Vagina (tissue), 2 donors: ENCODE measurements at regions not wholly inside any gene's neighbourhood (a gene's known extent, or its start where the extent isn't known, plus 50 kb on each side); places are given as distances from the start of the nearest gene placed in this dataset.

Experiments used
- POLR2A ChIP-seq, 2 donors: fragments of 450-650 bp; IDR thresholded peaks; one replicate each; pipeline ENCODE4 v1.6.1; 2017; ENCODE audit warnings: antibody characterized with exemption in 2 of 2, mild to moderate bottlenecking in 2 of 2, moderate library complexity in 2 of 2
- TF ChIP-seq, protein P1 (sequence below), 3 experiments: fragments of 450-650 bp in 2 of 3; fragments of 200-600 bp in 1 of 3; sonication (generic) in 1 of 3; IDR thresholded peaks; one replicate each; pipeline ENCODE4 v1.5.1; 2017 to 2019; ENCODE audit warnings: antibody characterized with exemption in 3 of 3, mild to moderate bottlenecking in 2 of 3, moderate library complexity in 2 of 3

DNA sequence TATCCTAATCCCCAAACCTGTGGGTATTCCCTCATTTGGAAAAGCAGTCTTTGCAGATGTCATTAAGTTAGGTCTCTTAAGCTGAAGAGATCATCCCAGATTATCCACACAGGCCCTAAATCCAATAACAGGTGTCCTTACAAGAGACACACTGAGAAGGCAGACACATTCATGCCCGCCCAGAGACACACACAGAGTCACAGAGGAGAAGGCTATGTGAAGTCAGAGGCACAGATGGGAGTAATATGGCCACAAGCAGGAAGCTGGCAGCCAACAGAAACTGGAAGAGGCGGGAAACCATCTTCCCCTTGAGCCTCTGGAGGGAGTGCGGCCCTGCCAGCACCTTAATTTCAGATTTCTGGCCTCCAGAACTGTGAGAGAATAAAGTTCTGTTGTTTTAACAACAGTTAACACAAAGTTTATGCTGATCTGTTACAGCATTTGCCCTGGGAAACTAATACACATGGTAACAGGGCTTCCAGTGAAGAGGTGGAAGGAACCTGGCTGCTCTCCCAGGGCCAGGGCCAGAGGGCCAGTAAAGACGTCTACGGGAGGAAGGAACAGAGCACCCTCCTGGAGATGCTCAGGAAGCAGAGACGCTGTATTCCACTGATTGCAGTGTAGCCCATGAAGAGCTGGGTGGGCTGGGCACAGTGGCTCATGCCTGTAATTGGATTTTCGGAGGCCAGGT lies 217.5 kb downstream of the GLI2 start:
- no peak for TF ChIP-seq POLR2A (IDR thresholded peaks at IDR 0.05)
- TF ChIP-seq, protein P1, sequence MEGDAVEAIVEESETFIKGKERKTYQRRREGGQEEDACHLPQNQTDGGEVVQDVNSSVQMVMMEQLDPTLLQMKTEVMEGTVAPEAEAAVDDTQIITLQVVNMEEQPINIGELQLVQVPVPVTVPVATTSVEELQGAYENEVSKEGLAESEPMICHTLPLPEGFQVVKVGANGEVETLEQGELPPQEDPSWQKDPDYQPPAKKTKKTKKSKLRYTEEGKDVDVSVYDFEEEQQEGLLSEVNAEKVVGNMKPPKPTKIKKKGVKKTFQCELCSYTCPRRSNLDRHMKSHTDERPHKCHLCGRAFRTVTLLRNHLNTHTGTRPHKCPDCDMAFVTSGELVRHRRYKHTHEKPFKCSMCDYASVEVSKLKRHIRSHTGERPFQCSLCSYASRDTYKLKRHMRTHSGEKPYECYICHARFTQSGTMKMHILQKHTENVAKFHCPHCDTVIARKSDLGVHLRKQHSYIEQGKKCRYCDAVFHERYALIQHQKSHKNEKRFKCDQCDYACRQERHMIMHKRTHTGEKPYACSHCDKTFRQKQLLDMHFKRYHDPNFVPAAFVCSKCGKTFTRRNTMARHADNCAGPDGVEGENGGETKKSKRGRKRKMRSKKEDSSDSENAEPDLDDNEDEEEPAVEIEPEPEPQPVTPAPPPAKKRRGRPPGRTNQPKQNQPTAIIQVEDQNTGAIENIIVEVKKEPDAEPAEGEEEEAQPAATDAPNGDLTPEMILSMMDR (IDR thresholded peaks at IDR 0.05), result no peak
